Type B pancreatic cell (in vitro differentiated cells): ENCODE measurements at regions not wholly inside any gene's neighbourhood (a gene's known extent, or its start where the extent isn't known, plus 50 kb on each side); places are given as distances from the start of the nearest gene placed in this dataset.

Experiments used
- DNase-seq: peaks from one replicate; pipeline ENCODE4 v3.0.0; 2021; ENCODE audit warnings: mixed read lengths; ENCODE audit not compliant: unreplicated experiment; ENCODE audit errors: extremely low spot score
- H3K27ac Mint-ChIP-seq: 2 replicates; pipeline ENCODE4 v1.8.0; 2021; ENCODE audit warnings: mild to moderate bottlenecking, mixed read lengths
- H3K27me3 Mint-ChIP-seq: 2 replicates; pipeline ENCODE4 v1.8.0; 2021; ENCODE audit warnings: mixed read lengths
- H3K36me3 Mint-ChIP-seq: 2 replicates; pipeline ENCODE4 v1.8.0; 2021; ENCODE audit warnings: mixed read lengths
- H3K4me1 Mint-ChIP-seq: one replicate; pipeline ENCODE4 v1.8.0; 2021; ENCODE audit warnings: mixed read lengths; ENCODE audit not compliant: unreplicated experiment
- H3K4me3 Mint-ChIP-seq: 2 replicates; pipeline ENCODE4 v1.8.0; 2021; ENCODE audit warnings: mild to moderate bottlenecking, mixed read lengths
- H3K9me3 Mint-ChIP-seq: 2 replicates; pipeline ENCODE4 v1.8.0; 2021; ENCODE audit warnings: mixed read lengths
- CTCF ChIP-seq: fragments of 200-600 bp; sonication (generic); conservative IDR thresholded peaks from 2 replicates; pipeline ENCODE4 v1.5.0; 2021; ENCODE audit warnings: antibody characterized with exemption, mild to moderate bottlenecking

- no peaks in the 10 kb centered on the region for H3K9me3 Mint-ChIP-seq
- no peak for TF ChIP-seq CTCF
- H3K4me3 Mint-ChIP-seq: no peak overlapping the region
- no peaks in the 10 kb centered on the region for H3K36me3 Mint-ChIP-seq
- H3K4me1 Mint-ChIP-seq: peaks cover 22% of the 10 kb centered on the region
- H3K27me3 Mint-ChIP-seq: peaks cover 3% of the 10 kb centered on the region
- DNase-seq: no peak
- no peak overlapping the region for H3K27ac Mint-ChIP-seq
These were observed 903.7 kb downstream of the EPHA3 start for GRCh38 chr3:90011131-90011530.

DNA sequence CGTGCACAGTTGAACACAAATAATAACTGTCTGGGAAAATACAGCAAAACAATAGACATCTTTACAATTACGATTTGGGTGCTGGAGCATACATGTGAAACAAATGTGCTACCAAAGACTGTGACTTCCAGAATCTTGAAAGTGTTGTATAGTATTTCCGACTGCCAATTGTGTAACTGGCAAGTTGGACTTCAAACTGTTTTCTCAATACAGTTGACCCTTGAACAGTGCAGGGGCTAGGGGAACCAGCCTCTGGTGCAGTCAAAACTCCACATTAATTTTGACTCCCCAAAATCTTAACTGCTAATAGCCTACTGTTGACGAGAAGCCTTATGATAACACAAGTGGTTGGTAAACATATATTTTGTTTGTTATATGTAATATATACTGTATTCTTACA, 904.2 kb downstream of the EPHA3 start:
- no peak for DNase-seq
- no peaks in the 10 kb centered on the region for H3K36me3 Mint-ChIP-seq
- no peak for TF ChIP-seq CTCF

DNA sequence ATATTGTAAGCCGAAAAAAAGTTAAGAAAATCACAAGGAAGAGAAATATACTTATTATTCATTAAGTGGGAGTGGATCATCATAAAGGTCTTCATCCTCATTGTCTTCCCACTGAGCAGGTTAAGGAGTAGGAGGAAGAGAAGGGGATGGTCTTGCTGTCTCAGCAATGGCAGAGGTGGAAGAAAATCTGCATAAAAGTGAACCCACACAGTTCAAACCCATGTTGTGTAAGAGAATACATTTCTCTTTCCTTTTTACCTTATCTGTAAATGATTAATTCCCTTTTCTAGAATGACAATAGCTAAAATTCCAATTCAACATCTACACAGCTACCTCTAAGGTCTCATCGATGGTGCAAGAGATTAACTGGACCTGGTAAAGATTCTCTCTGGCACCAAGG, 904.6 kb downstream of the EPHA3 start:
- no peak overlapping the region for H3K4me3 Mint-ChIP-seq
- TF ChIP-seq CTCF: no peak
- peaks cover 3% of the 10 kb centered on the region for H3K27me3 Mint-ChIP-seq
- no peak overlapping the region for H3K27ac Mint-ChIP-seq
- no peaks in the 10 kb centered on the region for H3K9me3 Mint-ChIP-seq
- H3K4me1 Mint-ChIP-seq: peaks cover 22% of the 10 kb centered on the region
- DNase-seq: no peak
- no peaks in the 10 kb centered on the region for H3K36me3 Mint-ChIP-seq

More for the DNA sequence above, 904.2 kb downstream of the EPHA3 start:
- H3K27me3 Mint-ChIP-seq: peaks cover 3% of the 10 kb centered on the region
- no peaks in the 10 kb centered on the region for H3K9me3 Mint-ChIP-seq
- H3K27ac Mint-ChIP-seq: no peak overlapping the region
- no peak overlapping the region for H3K4me3 Mint-ChIP-seq
- peaks cover 22% of the 10 kb centered on the region for H3K4me1 Mint-ChIP-seq

GRCh38 chr3:90015688-90016356, 908.4 kb downstream of the EPHA3 start:
- no peak for TF ChIP-seq CTCF
- no peaks in the 10 kb centered on the region for H3K36me3 Mint-ChIP-seq
- no peak overlapping the region for H3K4me3 Mint-ChIP-seq
- peaks cover 17% of the 10 kb centered on the region for H3K4me1 Mint-ChIP-seq
- H3K27me3 Mint-ChIP-seq: no peaks in the 10 kb centered on the region
- no peak overlapping the region for H3K27ac Mint-ChIP-seq
- DNase-seq: no peak
- H3K9me3 Mint-ChIP-seq: no peaks in the 10 kb centered on the region

GRCh38 chr3:90016555-90016954, 909.1 kb downstream of the EPHA3 start:
- peaks cover 11% of the 10 kb centered on the region for H3K4me1 Mint-ChIP-seq
- TF ChIP-seq CTCF: no peak
- H3K27ac Mint-ChIP-seq: no peak overlapping the region
- DNase-seq: no peak
- no peaks in the 10 kb centered on the region for H3K36me3 Mint-ChIP-seq
- H3K27me3 Mint-ChIP-seq: no peaks in the 10 kb centered on the region
- no peaks in the 10 kb centered on the region for H3K9me3 Mint-ChIP-seq
- no peak overlapping the region for H3K4me3 Mint-ChIP-seq

- TF ChIP-seq CTCF: no peak
- peaks cover 11% of the 10 kb centered on the region for H3K4me1 Mint-ChIP-seq
- DNase-seq: no peak
These were observed 911.4 kb downstream of the EPHA3 start for GRCh38 chr3:90018779-90019178.

More at GRCh38 chr3:90018779-90019178, 911.4 kb downstream of the EPHA3 start:
- Mint-ChIP-seq H3K36me3 (no peaks in the 10 kb centered on the region), H3K27me3 (no peaks in the 10 kb centered on the region), H3K9me3 (no peaks in the 10 kb centered on the region), H3K27ac (no peak overlapping the region), H3K4me3 (no peak overlapping the region)
